Vagina (tissue), 2 donors: ENCODE measurements at regions not wholly inside any gene's neighbourhood (a gene's known extent, or its start where the extent isn't known, plus 50 kb on each side); places are given as distances from the start of the nearest gene placed in this dataset.
"Not testable (repeated sequence)": the region's sequence is repeated elsewhere in the genome, so short reads cannot be mapped to it uniquely, and the experiment has no call there.

Experiments used
- CTCF ChIP-seq, 3 experiments: fragments of 450-650 bp in 2 of 3; fragments of 200-600 bp in 1 of 3; sonication (generic) in 1 of 3; IDR thresholded peaks; one replicate each; pipeline ENCODE4 v1.5.1; 2017 to 2019; ENCODE audit warnings: antibody characterized with exemption in 3 of 3, mild to moderate bottlenecking in 2 of 3, moderate library complexity in 2 of 3
- POLR2A ChIP-seq, 2 donors: fragments of 450-650 bp; IDR thresholded peaks; one replicate each; pipeline ENCODE4 v1.6.1; 2017; ENCODE audit warnings: antibody characterized with exemption in 2 of 2, mild to moderate bottlenecking in 2 of 2, moderate library complexity in 2 of 2
- POLR2AphosphoS5 ChIP-seq, 2 donors: sonication (generic); formaldehyde crosslinking; IDR thresholded peaks; one replicate each; pipeline ENCODE4 v1.9.0; 2017; ENCODE audit warnings: antibody characterized with exemption in 2 of 2, mild to moderate bottlenecking in 2 of 2, low read depth in 1 of 2; ENCODE audit not compliant: insufficient read depth in 1 of 2

- not testable (repeated sequence) for TF ChIP-seq CTCF (IDR thresholded peaks at IDR 0.05); POLR2AphosphoS5 (IDR thresholded peaks at IDR 0.05; ENCODE audit: insufficient read depth in 1 of 2, low read depth in 1 of 2); POLR2A (IDR thresholded peaks at IDR 0.05)
These were observed 201.8 kb upstream of the IRF2BP2 start for GRCh38 chr1:234811824-234812223.
